HUES64 (cell line): ENCODE measurements at regions not wholly inside any gene's neighbourhood (a gene's known extent, or its start where the extent isn't known, plus 50 kb on each side); places are given as distances from the start of the nearest gene placed in this dataset.
"Not testable (repeated sequence)": the region's sequence is repeated elsewhere in the genome, so short reads cannot be mapped to it uniquely, and the experiment has no call there.

Source experiments
- H3K27ac ChIP-seq: 2 replicates; pipeline ENCODE4 v1.7.0; 2013; ENCODE audit warnings: low read depth, low read length, inconsistent platforms
- H3K27me3 ChIP-seq: 2 replicates; pipeline ENCODE4 v1.6.1; 2013; ENCODE audit warnings: mild to moderate bottlenecking, low read length; ENCODE audit not compliant: insufficient read depth
- H3K36me3 ChIP-seq: 2 replicates; pipeline ENCODE4 v1.6.1; 2013; ENCODE audit warnings: mild to moderate bottlenecking, low read length; ENCODE audit not compliant: insufficient read depth
- H3K4me1 ChIP-seq: 2 replicates; pipeline ENCODE4 v1.6.1; 2013; ENCODE audit warnings: mild to moderate bottlenecking, low read length, moderate library complexity; ENCODE audit not compliant: insufficient read depth
- H3K4me3 ChIP-seq: 2 replicates; pipeline ENCODE4 v1.5.1; 2013; ENCODE audit warnings: mild to moderate bottlenecking, low read length, moderate library complexity
- H3K9ac ChIP-seq: 2 replicates; pipeline ENCODE4 v1.6.1; 2013; ENCODE audit warnings: mild to moderate bottlenecking, low read depth, low read length
- H3K9me3 ChIP-seq: 2 replicates; pipeline ENCODE4 v1.6.1; 2013; ENCODE audit warnings: low read depth, low read length; ENCODE audit not compliant: insufficient read depth
- WGBS: fragments of 150-250, 120-280 bp; methylation state at CpG from one replicate; pipeline ENCODE4 v1.1.7; 2013; ENCODE audit warnings: missing lambda C conversion rate; 5-methylcytosine and 5-hydroxymethylcytosine counted together

GRCh38 chr4:138113819-138114400 lies 128.2 kb downstream of the SLC7A11 start:
- peak overlapping the region; percentile 33 for H3K27ac ChIP-seq
- peaks cover 50% of the 10 kb centered on the region for H3K4me1 ChIP-seq

DNA sequence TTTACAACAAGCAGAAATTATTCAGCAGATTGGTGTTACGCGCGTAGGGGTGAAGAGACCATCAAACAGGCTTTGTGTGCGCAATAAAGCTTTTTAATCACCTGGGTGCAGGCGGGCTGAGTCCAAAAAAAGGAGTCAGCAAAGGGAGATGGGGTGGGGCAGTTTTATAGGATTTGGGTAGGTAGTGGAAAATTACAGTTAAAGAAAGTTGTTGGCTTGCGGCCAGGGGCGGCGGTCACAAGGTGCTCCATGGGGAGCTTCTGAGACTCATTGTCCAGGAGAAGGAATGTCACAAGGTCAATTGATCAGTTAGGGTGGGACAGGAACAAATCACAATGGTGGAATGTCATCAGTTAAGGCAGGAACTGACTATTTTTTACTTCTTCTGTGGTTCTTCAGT lies 129.3 kb downstream of the SLC7A11 start:
- not testable (repeated sequence) for H3K27me3 ChIP-seq, H3K36me3 ChIP-seq, H3K4me3 ChIP-seq
- H3K9me3 ChIP-seq: peaks cover 13% of the 10 kb centered on the region
- H3K4me1 ChIP-seq: peaks cover 50% of the 10 kb centered on the region
- H3K27ac ChIP-seq: peak overlapping the region; percentile 84
- H3K9ac ChIP-seq: peak overlapping the region; percentile 19; the same call in 1 of the 2 replicates
- WGBS: 93% methylated on average over 8 of the region's 8 CpGs

More at GRCh38 chr4:138113819-138114400, 128.2 kb downstream of the SLC7A11 start:
- Histone ChIP-seq H3K27me3 (no peaks in the 10 kb centered on the region), H3K9me3 (peaks cover 5% of the 10 kb centered on the region), H3K9ac (peak overlapping the region; percentile 19; the same call in 1 of the 2 replicates), H3K36me3 (no peaks in the 10 kb centered on the region), H3K4me3 (no peak overlapping the region)
- WGBS: 91% methylated on average over 1 of the region's 1 CpG

- WGBS: 63% methylated on average over 1 of the region's 2 CpGs
- peak overlapping the region; percentile 21; the same call in 1 of the 2 replicates for H3K9ac ChIP-seq
- no peaks in the 10 kb centered on the region for H3K27me3 ChIP-seq
- H3K9me3 ChIP-seq: peaks cover 15% of the 10 kb centered on the region
- no peaks in the 10 kb centered on the region for H3K36me3 ChIP-seq
- H3K4me3 ChIP-seq: no peak overlapping the region
- H3K4me1 ChIP-seq: peaks cover 50% of the 10 kb centered on the region
- H3K27ac ChIP-seq: peak overlapping the region; percentile 84
Observed at GRCh38 chr4:138112389-138112788, 129.8 kb downstream of the SLC7A11 start.

DNA sequence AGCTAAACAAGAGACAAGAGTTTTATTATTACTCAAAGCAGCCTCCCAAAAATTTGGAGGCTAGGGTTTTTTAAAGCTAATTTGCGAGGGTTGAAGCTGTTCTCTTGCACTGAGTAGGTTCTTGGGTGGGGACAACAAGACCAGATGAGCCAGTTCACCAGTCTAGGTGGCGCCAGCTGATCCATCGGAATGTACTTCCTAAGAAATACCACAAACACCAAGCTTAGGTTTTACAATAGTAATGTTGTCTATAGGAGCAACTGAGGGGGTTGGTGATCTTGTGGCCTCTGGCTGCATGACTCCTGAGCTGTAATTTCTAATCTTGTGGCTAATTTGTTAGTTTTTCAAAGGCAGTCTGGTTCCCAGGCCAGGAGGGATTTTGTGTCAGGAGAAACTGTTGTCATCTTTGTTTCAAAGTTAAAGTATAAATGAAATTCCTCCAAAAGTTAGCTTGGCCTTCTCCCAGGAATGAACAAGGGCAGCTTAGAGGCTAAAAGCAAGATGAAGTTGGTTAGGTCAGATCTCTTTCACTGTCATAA lies 130.6 kb downstream of the SLC7A11 start:
- Histone ChIP-seq H3K36me3 (no peaks in the 10 kb centered on the region), H3K4me3 (no peak overlapping the region), H3K9ac (peak overlapping the region; percentile 21; the same call in 1 of the 2 replicates), H3K27me3 (no peaks in the 10 kb centered on the region), H3K4me1 (peaks cover 50% of the 10 kb centered on the region), H3K27ac (peak overlapping the region; percentile 84), H3K9me3 (peaks cover 15% of the 10 kb centered on the region)
- WGBS: 92% methylated on average over 1 of the region's 3 CpGs

DNA sequence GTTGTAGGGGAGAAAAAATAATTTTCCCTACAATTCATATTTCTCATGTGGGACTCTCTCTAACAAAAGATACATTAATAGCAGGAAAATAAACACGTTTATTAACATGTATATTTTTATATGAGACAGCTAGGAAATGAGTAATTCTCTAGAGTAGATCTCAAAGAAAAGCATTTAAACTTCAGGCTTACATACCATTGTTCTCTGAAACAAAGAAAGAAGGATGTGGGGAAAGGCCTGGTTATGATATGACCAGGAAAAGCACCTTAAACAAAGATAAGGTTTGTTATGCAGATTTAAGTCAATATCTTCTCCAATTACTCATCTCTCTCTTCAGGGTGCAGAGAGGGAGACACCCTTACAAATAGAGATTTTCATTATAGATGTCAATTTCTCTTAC lies 131.3 kb downstream of the SLC7A11 start:
- no peaks in the 10 kb centered on the region for H3K27me3 ChIP-seq
- WGBS: no CpG with 5 or more reads among the region's 1 CpG
- peaks cover 15% of the 10 kb centered on the region for H3K9me3 ChIP-seq
- no peaks in the 10 kb centered on the region for H3K36me3 ChIP-seq
- H3K27ac ChIP-seq: peak overlapping the region; percentile 84
- no peak overlapping the region; the same call in 1 of the 2 replicates for H3K9ac ChIP-seq
- H3K4me3 ChIP-seq: no peak overlapping the region
- peaks cover 50% of the 10 kb centered on the region for H3K4me1 ChIP-seq

DNA sequence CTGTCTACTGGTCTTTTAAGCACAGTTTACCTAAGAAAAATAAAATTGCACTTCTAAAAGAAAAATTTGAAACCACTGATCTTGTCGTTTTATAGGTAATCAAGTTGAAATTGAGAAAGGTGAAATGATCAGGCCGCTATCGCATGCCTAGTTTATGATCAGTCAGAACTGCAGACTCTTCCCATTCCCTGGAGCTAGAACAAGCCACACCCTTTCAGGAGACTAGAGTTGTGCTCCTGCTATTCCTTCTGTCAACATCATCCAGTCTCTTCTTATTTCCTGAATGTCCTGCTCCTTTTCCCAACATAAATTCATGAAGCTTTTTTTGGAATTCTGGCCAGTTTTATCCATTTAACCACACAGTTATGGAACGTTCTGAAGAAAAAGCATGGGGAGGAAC lies 135.1 kb downstream of the SLC7A11 start:
- Histone ChIP-seq H3K27me3 (no peaks in the 10 kb centered on the region), H3K27ac (no peak overlapping the region), H3K9me3 (peaks cover 19% of the 10 kb centered on the region), H3K9ac (no peak overlapping the region), H3K36me3 (no peaks in the 10 kb centered on the region), H3K4me3 (no peak overlapping the region), H3K4me1 (peaks cover 18% of the 10 kb centered on the region)
- 96% methylated on average over 4 of the region's 4 CpGs for WGBS

DNA sequence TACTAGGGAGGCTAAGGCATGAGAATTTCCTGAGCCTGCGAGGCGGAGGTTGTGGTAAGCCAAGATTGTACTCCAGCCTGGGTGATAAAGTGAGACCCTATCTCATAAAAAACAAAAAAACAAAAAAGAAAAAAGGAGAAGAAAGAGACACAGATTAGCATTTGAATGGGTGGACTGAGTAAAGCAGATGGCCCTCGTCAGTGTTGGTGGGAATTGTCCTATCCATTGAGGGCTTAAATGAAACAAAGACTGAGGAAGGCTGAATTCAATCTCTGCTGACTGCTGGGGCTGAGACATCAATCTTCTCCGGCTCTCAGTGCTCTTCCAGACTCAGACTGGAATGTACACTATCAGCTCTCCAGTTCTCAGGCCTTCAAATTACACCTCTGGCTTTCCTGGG lies 136.8 kb downstream of the SLC7A11 start:
- Histone ChIP-seq H3K27me3 (no peaks in the 10 kb centered on the region), H3K9me3 (peaks cover 19% of the 10 kb centered on the region), H3K27ac (no peak overlapping the region), H3K9ac (no peak overlapping the region), H3K36me3 (no peaks in the 10 kb centered on the region), H3K4me1 (peaks cover 11% of the 10 kb centered on the region), H3K4me3 (no peak overlapping the region)
- 85% methylated on average over 4 of the region's 4 CpGs for WGBS

DNA sequence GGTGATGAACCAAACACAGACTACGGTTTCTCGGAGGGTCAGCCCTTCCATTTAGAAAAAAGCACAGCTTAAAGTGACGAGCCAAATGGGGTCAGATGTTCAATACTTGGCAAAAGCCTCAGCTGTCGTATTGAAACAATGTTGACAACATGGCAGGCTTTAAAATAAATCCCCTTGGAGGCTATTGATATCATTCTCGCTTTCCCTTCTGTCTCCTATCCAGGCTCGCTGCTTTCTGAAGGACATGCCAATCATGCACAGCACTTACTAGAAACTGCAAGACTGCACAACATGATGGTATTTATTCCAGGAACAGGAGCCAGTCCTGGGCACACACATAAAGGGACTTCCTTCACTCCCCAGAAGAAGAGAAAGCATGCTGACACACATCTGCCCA lies 137.9 kb downstream of the SLC7A11 start:
- peaks cover 10% of the 10 kb centered on the region; the same call in 1 of the 2 replicates for H3K4me1 ChIP-seq
- no peaks in the 10 kb centered on the region for H3K27me3 ChIP-seq
- H3K4me3 ChIP-seq: no peak overlapping the region
- 93% methylated on average over 6 of the region's 6 CpGs for WGBS
- no peak overlapping the region for H3K9ac ChIP-seq
- no peaks in the 10 kb centered on the region for H3K36me3 ChIP-seq
- H3K9me3 ChIP-seq: peaks cover 17% of the 10 kb centered on the region
- H3K27ac ChIP-seq: no peak overlapping the region

DNA sequence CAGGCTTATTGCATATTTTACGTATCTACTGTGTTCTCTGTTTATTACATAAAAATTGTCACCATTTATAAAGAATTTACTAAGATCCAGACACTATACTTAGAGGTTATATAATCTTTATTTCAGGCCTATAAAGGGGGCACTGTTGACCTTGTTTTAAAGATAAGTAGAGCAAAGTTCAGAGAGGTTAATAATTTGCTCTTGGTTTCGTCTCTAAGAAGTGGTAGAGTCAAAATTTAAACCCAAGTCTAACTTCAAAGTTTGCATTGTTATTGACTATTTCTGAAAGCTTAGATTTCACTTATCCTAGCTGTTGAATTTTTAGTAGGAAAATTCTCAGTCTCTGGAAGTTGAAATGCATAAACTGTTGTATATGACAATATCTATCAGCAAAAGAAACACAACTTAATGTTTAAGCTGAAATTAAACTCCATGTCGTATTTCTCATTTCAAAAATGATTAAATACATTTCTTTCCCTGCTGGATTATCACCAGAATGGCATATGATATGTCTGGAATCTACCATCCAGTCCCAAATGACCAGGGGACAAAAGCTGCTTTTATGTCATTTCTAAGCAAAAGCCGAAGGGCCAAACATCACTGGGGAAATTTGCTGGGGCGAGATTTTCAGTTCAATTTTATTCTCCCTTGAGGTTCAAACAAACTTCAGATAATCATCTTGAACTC lies 138.4 kb downstream of the SLC7A11 start:
- Histone ChIP-seq H3K36me3 (no peaks in the 10 kb centered on the region), H3K4me1 (peaks cover 10% of the 10 kb centered on the region; the same call in 1 of the 2 replicates), H3K27ac (no peak overlapping the region), H3K9ac (no peak overlapping the region), H3K9me3 (peaks cover 12% of the 10 kb centered on the region), H3K27me3 (no peaks in the 10 kb centered on the region), H3K4me3 (no peak overlapping the region)
- WGBS: 94% methylated on average over 4 of the region's 5 CpGs

DNA sequence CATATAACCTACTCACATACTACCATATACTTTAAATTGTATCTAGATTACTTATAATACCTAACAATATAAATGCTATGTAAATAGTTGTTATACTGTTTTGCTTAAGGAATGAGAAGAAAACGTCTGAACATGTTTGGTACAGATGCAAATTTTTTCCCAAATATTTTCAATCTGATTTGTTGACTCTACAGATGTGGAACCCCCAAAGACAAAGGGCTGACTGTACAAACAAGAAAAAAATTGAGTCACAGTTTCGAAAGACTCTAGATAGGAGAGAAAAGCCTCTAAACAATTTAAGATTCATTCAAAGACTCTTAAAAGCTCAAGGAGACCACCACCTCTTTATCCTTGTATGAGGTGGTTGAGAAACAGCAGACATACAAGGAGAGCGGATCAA lies 142.8 kb downstream of the SLC7A11 start:
- H3K9ac ChIP-seq: no peak overlapping the region
- no peak overlapping the region for H3K27ac ChIP-seq
- no peak overlapping the region for H3K4me3 ChIP-seq
- no peaks in the 10 kb centered on the region for H3K36me3 ChIP-seq
- no peaks in the 10 kb centered on the region for H3K27me3 ChIP-seq
- H3K9me3 ChIP-seq: no peaks in the 10 kb centered on the region
- WGBS: 80% methylated on average over 1 of the region's 3 CpGs
- H3K4me1 ChIP-seq: peaks cover 10% of the 10 kb centered on the region; the same call in 1 of the 2 replicates

GRCh38 chr4:138097912-138098600 lies 144.1 kb downstream of the SLC7A11 start:
- WGBS: 95% methylated on average over 3 of the region's 3 CpGs
- H3K9me3 ChIP-seq: no peaks in the 10 kb centered on the region
- H3K4me3 ChIP-seq: no peak overlapping the region
- H3K4me1 ChIP-seq: peaks cover 10% of the 10 kb centered on the region; the same call in 1 of the 2 replicates
- no peaks in the 10 kb centered on the region for H3K27me3 ChIP-seq
- H3K27ac ChIP-seq: no peak overlapping the region
- no peaks in the 10 kb centered on the region for H3K36me3 ChIP-seq
- no peak overlapping the region for H3K9ac ChIP-seq
